SH-SY5Y (cell line): ENCODE measurements at regions not wholly inside any gene's neighbourhood (a gene's known extent, or its start where the extent isn't known, plus 50 kb on each side); places are given as distances from the start of the nearest gene placed in this dataset.

Source experiments
- GATA2 ChIP-seq: IDR thresholded peaks from 2 replicates; pipeline ENCODE4 v1.6.1; 2011; ENCODE audit warnings: mild to moderate bottlenecking, low read depth, low read length
- GATA3 ChIP-seq: IDR thresholded peaks from 2 replicates; pipeline ENCODE4 v1.6.1; 2011; ENCODE audit warnings: low read depth, mild to moderate bottlenecking, low read length, moderate library complexity

DNA sequence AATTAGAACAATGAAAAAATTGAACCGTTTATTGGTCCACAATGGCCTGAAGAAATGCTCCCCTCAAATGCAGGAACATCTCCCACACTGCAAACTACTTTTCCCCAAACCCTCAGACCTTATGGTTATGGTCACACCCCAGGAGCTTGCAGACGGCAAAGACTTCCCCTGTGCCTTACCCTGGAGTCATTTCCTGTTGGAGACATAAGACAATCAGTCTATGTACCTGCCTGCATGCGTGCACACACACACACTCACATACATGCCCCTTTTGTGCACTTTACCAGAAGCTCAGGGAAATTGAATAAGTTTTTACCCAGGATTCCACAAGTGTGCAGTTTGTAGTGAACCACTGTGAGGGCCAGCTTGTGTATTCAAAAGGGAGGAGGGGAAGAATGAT lies 281.9 kb upstream of the CELF4 start:
- no peak for TF ChIP-seq GATA2
- no peak for TF ChIP-seq GATA3
